Frontal cortex (tissue), 3 donors: ENCODE measurements at regions not wholly inside any gene's neighbourhood (a gene's known extent, or its start where the extent isn't known, plus 50 kb on each side); places are given as distances from the start of the nearest gene placed in this dataset.
A peak's percentile ranks its signal among the peaks of the same experiment; 100 is the strongest.
"Not testable (repeated sequence)": the region's sequence is repeated elsewhere in the genome, so short reads cannot be mapped to it uniquely, and the experiment has no call there.

Experiments
- DNase-seq, 2 donors: peaks; one replicate each; pipeline ENCODE4 v3.0.0; 2012; ENCODE audit warnings: low spot score in 2 of 2
- FAIRE-seq: peaks from 2 replicates; lab custom pipeline; 2012; peaks lifted over from hg19 to GRCh38; lab: Jason Lieb, UNC
- donor health status: control.
- donor health status: control.
- donor health status: control.

GRCh38 chr6:170042123-170042522, 248.8 kb downstream of the DLL1 start:
- FAIRE-seq: no peak
- DNase-seq: no peak

- FAIRE-seq (no peak), DNase-seq (no peak)
Observed at GRCh38 chr6:170041526-170041925, 249.4 kb downstream of the DLL1 start.

- FAIRE-seq (no peak), DNase-seq (no peak)
Observed at GRCh38 chr6:170040906-170041305, 250.0 kb downstream of the DLL1 start.

- no peak for FAIRE-seq
Observed at GRCh38 chr6:170040115-170040500, 250.8 kb downstream of the DLL1 start.

GRCh38 chr6:170039156-170040114, 251.4 kb downstream of the DLL1 start:
- DNase-seq (no peak), FAIRE-seq (no peak)

More at GRCh38 chr6:170040115-170040500, 250.8 kb downstream of the DLL1 start:
- DNase-seq: no peak

- DNase-seq (no peak), FAIRE-seq (no peak)
Observed at GRCh38 chr6:170038708-170039107, 252.2 kb downstream of the DLL1 start.

- DNase-seq (no peak), FAIRE-seq (no peak)
Observed at GRCh38 chr6:170038251-170038650, 252.6 kb downstream of the DLL1 start.

GRCh38 chr6:170037541-170038250, 253.2 kb downstream of the DLL1 start:
- FAIRE-seq (no peak), DNase-seq (no peak)

GRCh38 chr6:170036916-170037315, 254.0 kb downstream of the DLL1 start:
- no peak for FAIRE-seq
- no peak for DNase-seq

- not testable (repeated sequence) for DNase-seq, FAIRE-seq
Observed at GRCh38 chr6:170036367-170036766, 254.5 kb downstream of the DLL1 start.

- FAIRE-seq (no peak), DNase-seq (no peak)
Observed at GRCh38 chr6:170035901-170036304, 255.0 kb downstream of the DLL1 start.

GRCh38 chr6:170035044-170035443, 255.8 kb downstream of the DLL1 start:
- FAIRE-seq: no peak
- DNase-seq: no peak

- DNase-seq: peak; percentile 48 to 56
Observed at GRCh38 chr6:170034294-170034693, 256.6 kb downstream of the DLL1 start.

GRCh38 chr6:170033666-170034065, 257.2 kb downstream of the DLL1 start:
- FAIRE-seq (no peak), DNase-seq (no peak)

More at GRCh38 chr6:170034294-170034693, 256.6 kb downstream of the DLL1 start:
- FAIRE-seq: no peak

- FAIRE-seq (no peak), DNase-seq (no peak)
Observed at GRCh38 chr6:170032706-170033309, 258.1 kb downstream of the DLL1 start.

GRCh38 chr6:170032197-170032596, 258.7 kb downstream of the DLL1 start:
- no peak for FAIRE-seq
- no peak for DNase-seq

- FAIRE-seq (no peak), DNase-seq (no peak)
Observed at GRCh38 chr6:170031684-170032121, 259.2 kb downstream of the DLL1 start.

GRCh38 chr6:170030821-170031471, 259.9 kb downstream of the DLL1 start:
- FAIRE-seq (no peak), DNase-seq (no peak)

- DNase-seq (no peak), FAIRE-seq (no peak)
Observed at GRCh38 chr6:170030284-170030815, 260.5 kb downstream of the DLL1 start.
